ENCODE measurements at regions not wholly inside any gene's neighbourhood (a gene's known extent, or its start where the extent isn't known, plus 50 kb on each side); places are given as distances from the start of the nearest gene placed in this dataset.

- no peak for DNase-seq
- Histone ChIP-seq H3K27ac (no peak overlapping the region), H3K9me3 (no peaks in the 10 kb centered on the region), H3K4me1 (no peaks in the 10 kb centered on the region), H3K36me3 (no peaks in the 10 kb centered on the region), H3K4me3 (no peak overlapping the region), H3K27me3 (no peaks in the 10 kb centered on the region)
- intact Hi-C loops (cut with DNase I): no loop called here
- WGBS, 2 donors: 66 to 72% methylated on average over 4 of the region's 4 CpGs
- TF ChIP-seq POLR2A (IDR thresholded peaks at IDR 0.05) (no peak), EP300 (IDR thresholded peaks at IDR 0.05) (no peak), POLR2AphosphoS5 (IDR thresholded peaks at IDR 0.05) (no peak), CTCF (IDR thresholded peaks at IDR 0.05) (no peak)
These were observed 183.2 kb downstream of the MRPL39 start for GRCh38 chr21:25424048-25424447.

- DNase-seq: no peak
These were observed 184.4 kb downstream of the MRPL39 start for GRCh38 chr21:25422610-25423608.

GRCh38 chr21:25421321-25422028 is 185.8 kb downstream of the MRPL39 start:
- TF ChIP-seq POLR2A (IDR thresholded peaks at IDR 0.05) (no peak), EP300 (IDR thresholded peaks at IDR 0.05) (no peak), POLR2AphosphoS5 (IDR thresholded peaks at IDR 0.05) (no peak), CTCF (IDR thresholded peaks at IDR 0.05) (no peak)
- WGBS, 2 donors: 24 to 32% methylated on average over 6 of the region's 6 CpGs
- Histone ChIP-seq H3K27ac (no peak overlapping the region), H3K4me1 (no peaks in the 10 kb centered on the region), H3K36me3 (no peaks in the 10 kb centered on the region), H3K9me3 (no peaks in the 10 kb centered on the region), H3K27me3 (no peaks in the 10 kb centered on the region), H3K4me3 (no peak overlapping the region)
- intact Hi-C loops (cut with DNase I): no loop called here
- DNase-seq: no peak

More at GRCh38 chr21:25422610-25423608, 184.4 kb downstream of the MRPL39 start:
- intact Hi-C loops (cut with DNase I): no loop called here
- Histone ChIP-seq H3K4me1 (no peaks in the 10 kb centered on the region), H3K36me3 (no peaks in the 10 kb centered on the region), H3K27ac (no peak overlapping the region), H3K9me3 (no peaks in the 10 kb centered on the region), H3K4me3 (no peak overlapping the region), H3K27me3 (no peaks in the 10 kb centered on the region)
- 71 to 79% methylated on average over 4 of the region's 4 CpGs for WGBS, 2 donors
- TF ChIP-seq EP300 (IDR thresholded peaks at IDR 0.05) (no peak), CTCF (IDR thresholded peaks at IDR 0.05) (no peak), POLR2AphosphoS5 (IDR thresholded peaks at IDR 0.05) (no peak), POLR2A (IDR thresholded peaks at IDR 0.05) (no peak)

GRCh38 chr21:25420831-25421230 is 186.4 kb downstream of the MRPL39 start:
- H3K27me3 ChIP-seq: no peaks in the 10 kb centered on the region
- H3K27ac ChIP-seq: no peak overlapping the region
- 82 to 83% methylated on average over 4 of the region's 4 CpGs for WGBS, 2 donors
- TF ChIP-seq POLR2AphosphoS5 (IDR thresholded peaks at IDR 0.05): no peak
- no peak for TF ChIP-seq POLR2A (IDR thresholded peaks at IDR 0.05)
- no peak for TF ChIP-seq EP300 (IDR thresholded peaks at IDR 0.05)
- TF ChIP-seq CTCF (IDR thresholded peaks at IDR 0.05): no peak
- no peaks in the 10 kb centered on the region for H3K9me3 ChIP-seq
- intact Hi-C loops (cut with DNase I): no loop called here
- DNase-seq: no peak
- no peaks in the 10 kb centered on the region for H3K4me1 ChIP-seq
- no peak overlapping the region for H3K4me3 ChIP-seq
- H3K36me3 ChIP-seq: no peaks in the 10 kb centered on the region
